ENCODE measurements at regions not wholly inside any gene's neighbourhood (a gene's known extent, or its start where the extent isn't known, plus 50 kb on each side); places are given as distances from the start of the nearest gene placed in this dataset.
"Not testable (repeated sequence)": the region's sequence is repeated elsewhere in the genome, so short reads cannot be mapped to it uniquely, and the experiment has no call there.

- DNase-seq, result no peak
Observed at GRCh38 chr6:84862843-84863242, 98.4 kb upstream of the TBX18 start.

GRCh38 chr6:84860920-84861319 lies 96.5 kb upstream of the TBX18 start:
- DNase-seq, result no peak

- no peak for DNase-seq
Observed at GRCh38 chr6:84860509-84860908, 96.1 kb upstream of the TBX18 start.

- DNase-seq, result no peak
Observed at GRCh38 chr6:84854811-84855400, 90.5 kb upstream of the TBX18 start.

GRCh38 chr6:84853901-84854300 lies 89.5 kb upstream of the TBX18 start:
- DNase-seq, result no peak

- no peak for DNase-seq
Observed at GRCh38 chr6:84848960-84849359, 84.6 kb upstream of the TBX18 start.

- no peak for DNase-seq
Observed at GRCh38 chr6:84847390-84848160, 83.2 kb upstream of the TBX18 start.

GRCh38 chr6:84842525-84843166 lies 78.2 kb upstream of the TBX18 start:
- no peak for DNase-seq

- DNase-seq, result not testable (repeated sequence)
Observed at GRCh38 chr6:84837068-84837866, 72.9 kb upstream of the TBX18 start.

GRCh38 chr6:84836366-84836765 lies 72.0 kb upstream of the TBX18 start:
- DNase-seq, result no peak

- DNase-seq, result no peak
Observed at GRCh38 chr6:84835340-84835739, 70.9 kb upstream of the TBX18 start.

- DNase-seq, result not testable (repeated sequence)
Observed at GRCh38 chr6:84831924-84832323, 67.5 kb upstream of the TBX18 start.

- peak in 1 of 2 experiments; percentile 42 for DNase-seq
Observed at GRCh38 chr6:84825461-84825860, 61.1 kb upstream of the TBX18 start.

GRCh38 chr6:84821314-84821713 lies 56.9 kb upstream of the TBX18 start:
- DNase-seq, result not testable (repeated sequence)

GRCh38 chr6:84816741-84817140 lies 52.3 kb upstream of the TBX18 start:
- no peak for DNase-seq

- no peak for DNase-seq
Observed at GRCh38 chr6:84815896-84816735, 51.7 kb upstream of the TBX18 start.
